HepG2 (cell line): ENCODE measurements at regions not wholly inside any gene's neighbourhood (a gene's known extent, or its start where the extent isn't known, plus 50 kb on each side); places are given as distances from the start of the nearest gene placed in this dataset.
A peak's percentile ranks its signal among the peaks of the same experiment; 100 is the strongest.

ENCODE experiments used
- ARNT2 ChIP-seq: sonication (generic); formaldehyde crosslinking; IDR thresholded peaks from 2 replicates; pipeline ENCODE4 v1.8.0; 2022; ENCODE audit warnings: mild to moderate bottlenecking, low read depth, missing genetic modification reagents, moderate library complexity
- BCL6 ChIP-seq: IDR thresholded peaks from 2 replicates; pipeline ENCODE4 v1.6.1; 2016; ENCODE audit warnings: missing genetic modification reagents, missing compliant biosample characterization
- CC2D1A ChIP-seq: sonication (generic); formaldehyde crosslinking; IDR thresholded peaks from 2 replicates; pipeline ENCODE4 v1.8.1; 2023; ENCODE audit warnings: mild to moderate bottlenecking, missing genetic modification reagents
- GTF2F1 ChIP-seq: fragments of 150-350 bp; IDR thresholded peaks from 2 replicates; pipeline ENCODE4 v1.6.1; 2014; ENCODE audit warnings: low read length
- HDAC6 ChIP-seq: fragments of 200-600 bp; sonication (generic); IDR thresholded peaks from 2 replicates; pipeline ENCODE4 v1.7.0; 2017; ENCODE audit warnings: mild to moderate bottlenecking, antibody characterized with exemption, low read length, low read depth
- HMGA1 ChIP-seq: sonication (generic); formaldehyde crosslinking; conservative IDR thresholded peaks from 2 replicates; pipeline ENCODE4 v1.4.0; 2020; ENCODE audit warnings: missing genetic modification reagents
- HOXD1 ChIP-seq: sonication (generic); formaldehyde crosslinking; IDR thresholded peaks from 2 replicates; pipeline ENCODE4 v1.5.0; 2020; ENCODE audit warnings: missing genetic modification reagents
- KLF6 ChIP-seq: IDR thresholded peaks from 2 replicates; pipeline ENCODE4 v1.8.0; 2016; ENCODE audit warnings: missing biosample characterization, missing genetic modification reagents
- MEF2D ChIP-seq: sonication (generic); formaldehyde crosslinking; IDR thresholded peaks from 2 replicates; pipeline ENCODE4 v1.5.1; 2020; ENCODE audit warnings: mild to moderate bottlenecking, missing genetic modification reagents
- PITX1 ChIP-seq: sonication (generic); formaldehyde crosslinking; IDR thresholded peaks from 2 replicates; pipeline ENCODE4 v1.5.1; 2020; ENCODE audit warnings: mild to moderate bottlenecking, missing genetic modification reagents
- RNF2 ChIP-seq: fragments of 450-650 bp; conservative IDR thresholded peaks from 2 replicates; pipeline ENCODE4 v1.6.1; 2016; ENCODE audit warnings: low read depth
- STAG1 ChIP-seq: sonication (generic); formaldehyde crosslinking; IDR thresholded peaks from 2 replicates; pipeline ENCODE4 v1.4.0; 2020; ENCODE audit warnings: missing genetic modification reagents
- TP53 ChIP-seq: sonication (generic); formaldehyde crosslinking; conservative IDR thresholded peaks from 2 replicates; pipeline ENCODE4 v1.4.0; 2020; ENCODE audit warnings: missing genetic modification reagents
- ZBTB25 ChIP-seq: IDR thresholded peaks from 2 replicates; pipeline ENCODE4 v1.6.1; 2018; ENCODE audit warnings: missing genetic modification reagents
- ZNF160 ChIP-seq: sonication (generic); formaldehyde crosslinking; IDR thresholded peaks from 2 replicates; pipeline ENCODE4 v1.8.0; 2022; ENCODE audit warnings: mild to moderate bottlenecking, inconsistent platforms, missing genetic modification reagents
- ZNF20 ChIP-seq: sonication (generic); formaldehyde crosslinking; IDR thresholded peaks from 2 replicates; pipeline ENCODE4 v1.4.0; 2020; ENCODE audit warnings: mild to moderate bottlenecking, moderate library complexity, missing genetic modification reagents
- ZNF335 ChIP-seq: sonication (generic); formaldehyde crosslinking; IDR thresholded peaks from 2 replicates; pipeline ENCODE4 v1.4.0; 2020; ENCODE audit warnings: missing genetic modification reagents
- ZNF33B ChIP-seq: sonication (generic); formaldehyde crosslinking; IDR thresholded peaks from 2 replicates; pipeline ENCODE4 v1.5.1; 2020; ENCODE audit warnings: mild to moderate bottlenecking, missing genetic modification reagents
- ZNF432 ChIP-seq: sonication (generic); formaldehyde crosslinking; IDR thresholded peaks from 2 replicates; pipeline ENCODE4 v1.5.0; 2020; ENCODE audit warnings: missing genetic modification reagents, mild to moderate bottlenecking, borderline replicate concordance
- TF ChIP-seq, protein P1 (sequence below), 2 experiments: fragments of 450-650 bp in 1 of 2; sonication (generic) in 1 of 2; formaldehyde crosslinking in 1 of 2; IDR thresholded peaks; 2 replicates each; pipeline versions ENCODE4 v1.6.1 to v1.8.0; 2016 to 2022; ENCODE audit warnings: antibody characterized with exemption in 1 of 2, mild to moderate bottlenecking in 1 of 2, missing genetic modification reagents in 1 of 2
- TF ChIP-seq, protein P2 (sequence below): sonication (generic); formaldehyde crosslinking; IDR thresholded peaks from 2 replicates; pipeline ENCODE4 v1.5.1; 2020; ENCODE audit warnings: mild to moderate bottlenecking, moderate library complexity, missing genetic modification reagents

DNA sequence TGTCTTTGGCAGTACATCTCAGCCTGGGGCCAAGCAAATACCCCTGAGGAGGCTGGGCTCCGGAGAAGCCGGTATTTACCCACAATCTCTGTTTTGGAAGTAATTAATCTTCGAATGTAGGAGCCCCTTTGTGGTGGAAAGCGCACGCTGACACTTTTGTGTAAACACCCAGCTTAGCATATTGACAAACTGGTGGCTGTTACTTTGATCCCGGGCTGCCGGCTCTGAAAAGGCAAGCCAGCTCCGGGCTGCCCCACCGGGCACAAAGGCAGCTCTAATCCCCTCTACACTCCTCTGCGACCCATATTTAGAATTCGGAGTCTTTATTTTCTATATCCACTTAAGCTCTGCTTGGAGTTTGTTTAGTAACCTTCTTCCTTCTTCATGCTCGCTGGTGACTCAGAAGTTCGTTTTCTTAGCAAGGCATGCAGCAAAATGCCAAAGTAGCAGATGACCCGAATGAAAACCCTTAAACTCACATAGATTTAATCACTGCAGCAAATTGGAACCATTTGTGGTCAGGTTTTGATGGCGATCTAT, 144.0 kb upstream of the IRX3 start (continued):
- TF ChIP-seq, protein P1, sequence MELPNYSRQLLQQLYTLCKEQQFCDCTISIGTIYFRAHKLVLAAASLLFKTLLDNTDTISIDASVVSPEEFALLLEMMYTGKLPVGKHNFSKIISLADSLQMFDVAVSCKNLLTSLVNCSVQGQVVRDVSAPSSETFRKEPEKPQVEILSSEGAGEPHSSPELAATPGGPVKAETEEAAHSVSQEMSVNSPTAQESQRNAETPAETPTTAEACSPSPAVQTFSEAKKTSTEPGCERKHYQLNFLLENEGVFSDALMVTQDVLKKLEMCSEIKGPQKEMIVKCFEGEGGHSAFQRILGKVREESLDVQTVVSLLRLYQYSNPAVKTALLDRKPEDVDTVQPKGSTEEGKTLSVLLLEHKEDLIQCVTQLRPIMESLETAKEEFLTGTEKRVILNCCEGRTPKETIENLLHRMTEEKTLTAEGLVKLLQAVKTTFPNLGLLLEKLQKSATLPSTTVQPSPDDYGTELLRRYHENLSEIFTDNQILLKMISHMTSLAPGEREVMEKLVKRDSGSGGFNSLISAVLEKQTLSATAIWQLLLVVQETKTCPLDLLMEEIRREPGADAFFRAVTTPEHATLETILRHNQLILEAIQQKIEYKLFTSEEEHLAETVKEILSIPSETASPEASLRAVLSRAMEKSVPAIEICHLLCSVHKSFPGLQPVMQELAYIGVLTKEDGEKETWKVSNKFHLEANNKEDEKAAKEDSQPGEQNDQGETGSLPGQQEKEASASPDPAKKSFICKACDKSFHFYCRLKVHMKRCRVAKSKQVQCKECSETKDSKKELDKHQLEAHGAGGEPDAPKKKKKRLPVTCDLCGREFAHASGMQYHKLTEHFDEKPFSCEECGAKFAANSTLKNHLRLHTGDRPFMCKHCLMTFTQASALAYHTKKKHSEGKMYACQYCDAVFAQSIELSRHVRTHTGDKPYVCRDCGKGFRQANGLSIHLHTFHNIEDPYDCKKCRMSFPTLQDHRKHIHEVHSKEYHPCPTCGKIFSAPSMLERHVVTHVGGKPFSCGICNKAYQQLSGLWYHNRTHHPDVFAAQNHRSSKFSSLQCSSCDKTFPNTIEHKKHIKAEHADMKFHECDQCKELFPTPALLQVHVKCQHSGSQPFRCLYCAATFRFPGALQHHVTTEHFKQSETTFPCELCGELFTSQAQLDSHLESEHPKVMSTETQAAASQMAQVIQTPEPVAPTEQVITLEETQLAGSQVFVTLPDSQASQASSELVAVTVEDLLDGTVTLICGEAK (IDR thresholded peaks at IDR 0.05), result no peak
- TF ChIP-seq, protein P1 (CRISPR knock-in tag; IDR thresholded peaks at IDR 0.05), result no peak
- TF ChIP-seq ZBTB25 (CRISPR knock-in tag) (0 out of 2 replicates have a peak, but pooled peaks have one; percentile 23), KLF6 (0 out of 2 replicates have a peak, but pooled peaks have one; percentile 60), TP53 (CRISPR knock-in tag) (no peak), ZNF160 (CRISPR knock-in tag) (no peak), ZNF335 (CRISPR knock-in tag) (no peak), HDAC6 (no peak), ZNF432 (CRISPR knock-in tag) (no peak), HOXD1 (CRISPR knock-in tag) (peak; percentile 76; the same call in 1 of the 2 replicates), GTF2F1 (no peak), CC2D1A (CRISPR knock-in tag) (no peak), BCL6 (CRISPR knock-in tag) (peak; percentile 72), ZNF33B (CRISPR knock-in tag) (no peak), HMGA1 (no peak), RNF2 (0 out of 2 replicates have a peak, but pooled peaks have one; percentile 47), ARNT2 (CRISPR knock-in tag) (no peak), ZNF20 (CRISPR knock-in tag) (no peak), PITX1 (CRISPR knock-in tag) (peak; percentile 97), MEF2D (CRISPR knock-in tag) (0 out of 2 replicates have a peak, but pooled peaks have one; percentile 44), STAG1 (CRISPR knock-in tag) (no peak)
- TF ChIP-seq, protein P2, sequence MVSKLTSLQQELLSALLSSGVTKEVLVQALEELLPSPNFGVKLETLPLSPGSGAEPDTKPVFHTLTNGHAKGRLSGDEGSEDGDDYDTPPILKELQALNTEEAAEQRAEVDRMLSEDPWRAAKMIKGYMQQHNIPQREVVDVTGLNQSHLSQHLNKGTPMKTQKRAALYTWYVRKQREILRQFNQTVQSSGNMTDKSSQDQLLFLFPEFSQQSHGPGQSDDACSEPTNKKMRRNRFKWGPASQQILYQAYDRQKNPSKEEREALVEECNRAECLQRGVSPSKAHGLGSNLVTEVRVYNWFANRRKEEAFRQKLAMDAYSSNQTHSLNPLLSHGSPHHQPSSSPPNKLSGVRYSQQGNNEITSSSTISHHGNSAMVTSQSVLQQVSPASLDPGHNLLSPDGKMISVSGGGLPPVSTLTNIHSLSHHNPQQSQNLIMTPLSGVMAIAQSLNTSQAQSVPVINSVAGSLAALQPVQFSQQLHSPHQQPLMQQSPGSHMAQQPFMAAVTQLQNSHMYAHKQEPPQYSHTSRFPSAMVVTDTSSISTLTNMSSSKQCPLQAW (CRISPR knock-in tag), result 0 out of 2 replicates have a peak, but pooled peaks have one; percentile 38
